Cerebellar nuclear complex (tissue), 1 donor: ENCODE measurements at regions not wholly inside any gene's neighbourhood (a gene's known extent, or its start where the extent isn't known, plus 50 kb on each side); places are given as distances from the start of the nearest gene placed in this dataset.
"Not testable (repeated sequence)": the region's sequence is repeated elsewhere in the genome, so short reads cannot be mapped to it uniquely, and the experiment has no call there.

Source experiments
- DNase-seq, 2 experiments: peaks; one replicate each; lab custom pipeline; 2025; lab: John Stamatoyannopoulos, UW

DNA sequence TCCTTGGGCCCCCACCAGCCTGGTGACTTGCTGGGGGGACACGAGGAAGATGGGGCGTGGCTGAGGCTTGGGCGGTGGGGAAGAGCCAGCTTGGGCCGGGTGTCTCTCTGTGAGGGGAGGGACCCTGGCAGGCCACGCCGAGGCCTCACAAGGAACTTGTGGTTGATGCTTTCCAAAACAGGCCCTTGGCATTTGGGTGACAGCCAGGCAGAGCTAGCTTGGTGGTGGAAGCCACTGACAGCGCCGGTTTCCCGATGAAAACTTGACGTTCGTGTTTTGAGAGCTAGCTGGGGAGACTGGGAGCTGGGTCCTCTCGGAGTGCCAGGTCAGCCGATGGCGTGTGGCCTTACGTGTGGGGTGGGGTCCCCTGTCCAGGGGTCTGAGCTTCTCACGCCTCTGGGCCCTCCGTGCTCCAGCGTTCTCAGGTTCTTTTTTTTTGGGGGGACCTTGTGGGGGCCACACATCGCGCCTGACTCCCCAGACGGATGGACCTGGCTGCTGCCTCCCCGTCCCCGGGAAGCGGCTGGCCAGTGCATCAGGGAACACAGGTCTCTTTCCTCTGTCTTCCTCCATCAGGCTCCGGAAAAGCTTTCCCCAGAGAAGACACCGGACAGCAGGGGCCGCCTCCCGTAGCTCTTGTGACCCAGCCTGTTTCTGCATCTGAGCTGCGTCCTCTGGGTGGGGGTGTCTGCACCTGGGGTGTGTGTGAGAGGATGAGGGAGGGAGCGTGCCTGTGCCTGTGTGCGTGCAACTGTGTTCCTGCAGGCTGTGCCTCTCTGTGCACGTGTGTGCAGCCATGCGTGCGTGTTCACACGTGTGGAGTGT, 129.3 kb upstream of the LPCAT1 start:
- no peak for DNase-seq

DNA sequence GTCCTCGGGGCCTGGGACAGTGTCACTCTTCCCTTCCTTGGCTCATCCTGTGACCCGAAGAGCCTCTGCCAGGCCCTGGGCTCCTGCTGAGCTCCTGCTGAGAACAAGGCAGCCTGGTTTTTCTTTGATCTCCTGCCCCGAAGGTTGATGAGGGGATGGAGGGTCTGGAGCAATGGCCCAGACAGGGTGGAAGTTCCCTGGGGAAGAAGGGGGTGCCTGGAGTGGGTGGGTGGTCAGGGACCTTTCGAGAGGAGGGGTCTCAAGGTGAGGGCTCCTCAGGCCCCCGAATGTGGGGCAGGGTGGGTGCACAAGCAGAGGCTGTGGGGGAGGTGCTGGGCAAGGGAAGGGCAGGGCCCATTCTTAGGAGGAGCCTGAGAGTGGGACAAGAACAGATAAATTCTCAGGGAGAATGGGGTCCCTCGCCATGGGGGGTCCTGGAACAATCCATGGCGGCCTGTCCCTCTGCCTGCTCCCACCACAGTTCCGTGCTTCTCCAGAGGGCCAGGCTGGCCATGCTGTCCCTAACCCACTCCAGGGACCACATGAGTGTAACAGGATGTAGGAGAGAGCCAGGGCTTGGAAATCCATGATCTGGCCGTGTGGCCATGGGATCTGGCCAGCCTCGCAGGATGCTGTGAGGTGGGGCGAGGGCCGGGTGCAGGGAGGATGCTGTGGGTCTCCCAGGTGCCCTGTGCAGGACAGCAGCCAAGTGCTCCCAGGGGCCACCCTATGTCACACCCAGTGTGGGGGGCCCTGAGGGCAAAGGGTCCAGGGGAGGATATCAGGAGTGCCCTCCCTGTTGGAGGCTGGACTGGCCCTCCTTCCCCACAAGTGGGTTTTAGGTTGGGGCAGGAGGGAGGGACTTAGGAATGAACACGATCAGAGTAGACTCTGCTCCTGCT, 128.5 kb upstream of the LPCAT1 start:
- DNase-seq, result no peak

DNA sequence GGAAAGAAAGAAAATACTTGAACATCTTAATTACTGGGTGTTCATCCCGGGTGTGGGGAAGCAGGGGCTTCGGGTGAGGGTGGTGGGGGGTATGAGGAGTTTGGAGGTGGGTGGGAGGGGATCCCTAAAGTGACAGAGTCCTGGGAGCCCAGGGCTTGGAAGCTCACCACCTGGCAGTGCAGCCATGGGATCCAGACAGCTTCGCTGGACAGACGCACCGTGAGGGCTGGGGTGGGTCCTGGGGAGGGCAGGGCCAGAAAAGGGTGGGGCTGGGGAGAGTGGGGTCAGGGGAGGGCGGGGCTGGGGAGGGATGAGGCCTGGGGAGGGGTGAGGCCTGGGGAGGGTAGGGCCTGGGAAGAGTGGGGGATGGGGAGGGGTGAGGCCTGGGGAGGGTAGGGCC, 127.5 kb upstream of the LPCAT1 start:
- no peak for DNase-seq

DNA sequence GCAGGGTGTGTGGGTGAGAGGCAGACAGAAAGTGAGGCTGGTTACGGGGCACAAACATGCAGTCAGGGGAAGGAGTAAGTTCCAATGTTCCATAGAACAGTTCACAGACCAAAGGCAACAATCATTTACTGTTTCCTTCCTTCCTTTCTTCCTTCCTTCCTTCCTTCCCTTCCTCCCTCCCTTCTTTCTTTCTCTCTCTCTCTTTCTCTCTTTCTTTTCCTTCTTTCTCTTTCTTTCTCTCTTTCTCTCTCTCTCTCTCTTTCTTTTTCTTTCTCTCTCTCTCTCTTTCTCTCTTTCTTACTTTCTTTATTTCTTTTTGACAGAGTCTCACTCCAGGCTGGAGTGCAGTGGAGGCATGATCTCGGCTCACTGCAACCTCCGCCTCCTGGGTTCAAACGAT, 125.8 kb upstream of the LPCAT1 start:
- DNase-seq, result no peak

DNA sequence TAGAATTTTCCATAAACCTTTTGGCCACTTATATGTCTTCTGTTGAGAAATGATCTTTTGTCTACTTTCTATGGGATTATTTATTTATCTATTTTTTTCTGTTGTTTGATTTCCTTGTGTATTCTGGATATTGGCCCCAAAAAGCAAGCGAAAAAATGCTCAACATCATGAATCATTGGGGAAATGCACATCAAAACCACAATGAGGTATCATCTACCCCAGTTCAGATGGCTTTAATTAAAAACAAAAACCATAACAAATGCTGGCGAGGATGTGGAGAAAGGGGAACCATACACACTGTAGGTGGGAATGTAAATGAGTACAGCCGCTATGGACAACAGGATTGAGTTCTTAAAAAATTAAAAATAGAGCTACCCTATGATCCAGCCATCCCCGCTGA, 125.0 kb upstream of the LPCAT1 start:
- no peak for DNase-seq

- DNase-seq, result no peak
Measured at GRCh38 chr5:1647580-1647979, 123.8 kb upstream of the LPCAT1 start.

DNA sequence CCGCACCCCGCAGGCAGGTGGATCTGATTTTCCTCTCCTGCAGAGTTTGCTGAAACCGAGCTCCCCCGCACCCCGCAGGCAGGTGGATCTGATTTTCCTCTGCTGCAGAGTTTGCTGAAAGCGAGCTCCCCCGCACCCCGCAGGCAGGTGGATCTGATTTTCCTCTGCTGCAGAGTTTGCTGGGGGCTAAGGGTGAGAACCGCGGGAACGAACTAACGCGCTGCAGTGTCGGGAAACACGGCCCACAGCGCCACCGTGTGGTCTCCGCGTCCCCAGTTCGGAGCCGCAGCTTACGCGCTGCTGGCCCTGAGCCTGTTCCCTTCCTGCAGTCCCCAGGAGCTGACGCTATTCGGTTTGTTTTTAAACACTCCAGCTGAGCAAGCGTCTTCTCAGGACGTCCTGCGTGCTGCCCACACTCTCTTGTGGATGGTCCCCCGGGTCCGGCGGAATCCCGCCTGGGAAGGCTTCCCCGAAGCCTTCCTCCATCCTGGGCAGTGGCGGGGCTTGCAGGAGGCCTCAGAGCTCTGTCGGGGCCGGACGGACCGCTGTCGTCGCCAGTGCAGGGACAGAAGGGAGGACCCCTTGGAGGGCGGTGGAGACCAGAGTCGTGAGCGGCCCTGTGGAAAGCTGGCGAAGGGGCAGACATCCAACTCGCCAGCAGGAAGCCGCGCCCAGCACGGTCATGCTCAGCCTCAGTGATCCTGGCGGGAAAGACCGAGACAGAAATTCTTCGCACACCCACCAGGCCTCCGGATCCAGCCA, 121.2 kb upstream of the LPCAT1 start:
- DNase-seq, result peak in 1 of 2 experiments; percentile 49

GRCh38 chr5:1644393-1644809, 120.6 kb upstream of the LPCAT1 start:
- not testable (repeated sequence) for DNase-seq

- no peak for DNase-seq
Measured at GRCh38 chr5:1643651-1644392, 120.1 kb upstream of the LPCAT1 start.

- DNase-seq, result no peak
Measured at GRCh38 chr5:1642621-1643061, 118.9 kb upstream of the LPCAT1 start.

- DNase-seq, result no peak
Measured at GRCh38 chr5:1642221-1642620, 118.5 kb upstream of the LPCAT1 start.

DNA sequence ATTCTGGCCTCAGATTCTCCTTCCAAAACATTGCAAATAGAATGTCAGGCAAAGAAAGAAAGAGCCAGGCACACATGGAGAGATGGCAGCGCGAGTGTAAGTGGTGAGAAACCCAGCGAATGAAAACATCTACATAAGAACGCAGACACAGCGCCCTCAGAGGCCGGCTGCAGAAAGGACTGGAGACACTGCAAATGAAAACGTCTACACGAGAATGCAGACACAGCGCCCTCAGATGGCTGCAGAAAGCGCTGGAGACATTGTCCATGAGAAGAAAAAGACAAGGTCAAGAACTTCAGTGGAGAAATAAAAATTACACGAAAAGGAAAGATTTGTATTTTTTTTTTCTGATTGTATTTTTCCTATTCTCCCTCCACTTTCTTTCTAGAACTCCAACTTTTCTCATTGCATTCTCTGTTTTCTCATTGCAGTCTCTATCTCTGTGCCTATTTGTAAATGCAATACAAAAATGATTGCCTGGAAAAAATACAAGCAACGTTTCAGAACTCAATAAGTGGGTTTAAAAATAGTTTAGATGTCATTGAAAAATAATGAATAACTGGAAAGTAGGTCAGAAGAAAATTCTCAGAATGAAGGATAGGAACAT, 117.9 kb upstream of the LPCAT1 start:
- peak; percentile 25 to 85 for DNase-seq

- DNase-seq, result no peak
Measured at GRCh38 chr5:1641041-1641440, 117.3 kb upstream of the LPCAT1 start.

DNA sequence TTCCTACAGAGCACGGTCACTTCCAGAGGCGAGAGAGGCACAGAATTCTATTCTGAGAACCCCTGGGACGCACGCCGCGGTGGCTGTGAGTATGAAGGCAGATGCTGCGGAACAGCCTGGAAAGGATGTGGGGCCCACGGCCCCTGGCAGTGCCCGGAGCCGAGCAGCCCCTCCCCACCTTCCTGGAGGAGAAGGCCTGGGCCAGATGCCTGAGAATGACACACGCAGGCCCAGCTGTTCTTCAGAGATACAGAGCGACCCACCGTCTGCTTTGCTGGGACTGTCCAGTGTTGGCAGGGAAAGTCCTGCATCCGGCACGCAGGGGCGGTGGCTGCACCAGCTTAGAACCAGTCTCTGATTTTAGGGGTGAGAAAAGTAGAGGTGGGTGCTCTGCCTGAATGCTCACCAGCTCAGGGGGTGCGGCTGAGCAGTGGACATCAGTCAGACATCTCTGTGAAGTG, 116.7 kb upstream of the LPCAT1 start:
- DNase-seq, result no peak

GRCh38 chr5:1639757-1640156, 116.0 kb upstream of the LPCAT1 start:
- no peak for DNase-seq

- DNase-seq, result no peak
Measured at GRCh38 chr5:1638658-1639400, 115.1 kb upstream of the LPCAT1 start.

DNA sequence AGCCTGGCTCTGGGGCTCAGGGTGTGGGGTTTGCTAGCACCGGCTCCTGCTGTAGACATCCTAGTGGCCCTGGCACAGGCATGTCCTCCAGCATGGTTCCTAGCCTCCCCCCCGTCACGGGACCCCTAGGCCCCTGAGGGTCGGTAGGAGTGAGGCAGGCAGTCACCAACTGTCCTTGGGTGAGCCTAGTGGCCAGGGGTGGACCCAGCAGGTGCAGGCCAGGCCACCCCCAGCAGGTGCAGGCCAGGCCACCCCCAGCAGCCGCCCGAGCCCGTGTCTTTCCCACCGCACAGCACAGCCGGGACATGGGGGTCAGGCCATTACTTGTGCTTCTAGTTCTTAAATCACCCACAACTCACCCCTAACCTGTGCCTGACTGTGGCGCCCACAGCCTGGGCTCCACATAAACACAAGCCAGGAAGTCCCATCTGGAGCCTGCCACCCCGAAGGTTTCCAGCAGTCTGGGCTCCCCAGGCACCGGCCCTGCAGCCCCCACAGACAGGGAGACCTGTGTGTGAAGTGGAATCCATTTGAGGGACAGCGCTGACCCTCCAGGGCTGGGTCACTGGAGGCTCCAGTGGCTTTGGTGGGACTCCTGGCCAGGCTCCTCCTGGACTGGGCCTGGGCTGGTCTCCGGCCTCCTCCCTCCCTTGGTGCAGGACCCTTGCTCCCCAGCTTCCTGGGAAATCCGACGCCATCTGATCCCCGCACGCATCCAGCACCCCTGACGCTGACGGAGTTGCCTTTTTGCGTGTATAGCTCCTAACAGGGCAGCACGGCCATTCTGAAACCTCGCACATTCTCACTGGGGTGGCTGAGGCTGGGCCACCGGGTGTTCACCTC, 114.1 kb upstream of the LPCAT1 start:
- DNase-seq, result no peak

DNA sequence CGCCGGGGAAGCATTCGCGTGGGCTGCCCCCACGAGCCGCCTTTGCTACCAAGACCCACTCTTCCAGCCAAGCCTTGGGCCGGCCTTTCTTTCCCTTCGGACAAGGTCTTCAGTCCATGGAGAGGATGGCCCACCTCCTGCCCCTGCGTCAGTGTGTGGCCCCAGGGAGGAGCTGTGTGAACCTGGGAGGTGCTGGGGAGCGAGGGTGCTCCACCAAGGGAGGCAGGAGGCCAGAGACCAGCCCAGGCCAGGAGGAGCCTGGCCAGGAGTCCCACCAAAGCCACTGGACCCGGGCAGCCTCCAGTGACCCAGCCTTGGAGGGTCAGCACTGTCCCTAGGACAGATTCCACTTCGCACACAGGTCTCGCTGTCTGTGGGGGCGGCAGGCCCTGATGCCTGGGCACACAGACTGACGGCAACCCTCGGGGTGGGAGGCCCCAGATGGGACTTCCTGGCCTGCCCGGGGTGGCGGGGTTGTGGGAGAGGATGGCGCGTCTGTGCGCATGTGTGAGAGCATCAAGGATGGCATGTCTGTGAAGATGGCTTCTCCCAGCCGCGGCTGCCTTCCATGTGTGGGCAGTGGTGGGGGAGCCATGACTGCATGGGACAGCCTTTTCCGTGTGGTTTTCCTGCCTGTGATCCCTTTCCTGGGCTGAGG, 113.3 kb upstream of the LPCAT1 start:
- no peak for DNase-seq
